ENCODE measurements at regions not wholly inside any gene's neighbourhood (a gene's known extent, or its start where the extent isn't known, plus 50 kb on each side); places are given as distances from the start of the nearest gene placed in this dataset.

GRCh38 chr5:85732185-85732584 lies 885.6 kb upstream of the COX7C start:
- Histone ChIP-seq H2BK15ac (ENCODE audit: low read depth, low read length) (no peak overlapping the region), H3K4me1 (ENCODE audit: insufficient read depth, low read length) (no peaks in the 10 kb centered on the region), H2BK120ac (ENCODE audit: low read depth, low read length, poor library complexity, severe bottlenecking) (no peak overlapping the region), H3K18ac (ENCODE audit: insufficient read length, low read depth, low read length) (no peak overlapping the region), H3K14ac (ENCODE audit: insufficient read depth, low read length) (no peak overlapping the region), H3K23ac (ENCODE audit: insufficient read length, low read depth, low read length) (no peak overlapping the region), H4K20me1 (ENCODE audit: control insufficient read depth, insufficient read depth, insufficient read length) (no peaks in the 10 kb centered on the region), H2AK5ac (ENCODE audit: insufficient read length, low read length) (no peak overlapping the region), H3K9ac (ENCODE audit: extremely low read depth, insufficient read length, low read length) (no peak overlapping the region), H2BK5ac (ENCODE audit: insufficient read length, low read length) (no peak overlapping the region), H3K4me2 (ENCODE audit: insufficient read depth, insufficient read length, low read length) (no peak overlapping the region), H3K79me2 (ENCODE audit: insufficient read depth, low read length) (no peaks in the 10 kb centered on the region), H2AFZ (ENCODE audit: low read length) (no peak overlapping the region), H3K9me3 (ENCODE audit: control insufficient read depth, low read depth, low read length) (no peaks in the 10 kb centered on the region), H3K27ac (ENCODE audit: insufficient read length, low read depth, low read length) (no peak overlapping the region), H4K91ac (ENCODE audit: insufficient read length, low read depth, low read length) (no peak overlapping the region), H3K79me1 (ENCODE audit: insufficient read depth, low read depth, low read length, poor library complexity, severe bottlenecking) (no peaks in the 10 kb centered on the region), H3K4ac (ENCODE audit: low read depth, low read length) (no peak overlapping the region), H3T11ph (ENCODE audit: low read length) (no peak overlapping the region), H4K8ac (replicated peaks; ENCODE audit: insufficient read length, low read depth, low read length) (no peak overlapping the region), H2BK20ac (ENCODE audit: low read depth, low read length, poor library complexity, severe bottlenecking) (no peak overlapping the region), H3K27me3 (ENCODE audit: insufficient read depth, low read length) (no peaks in the 10 kb centered on the region), H3K56ac (ENCODE audit: insufficient read length, low read depth, low read length) (no peak overlapping the region), H3K23me2 (ENCODE audit: insufficient read length, low read depth, low read length, poor library complexity, severe bottlenecking) (no peaks in the 10 kb centered on the region), H2BK12ac (ENCODE audit: insufficient read length, low read depth, low read length) (no peak overlapping the region), H4K5ac (ENCODE audit: insufficient read length, low read depth, low read length) (no peak overlapping the region)
- DNase-seq: no peak
- Mint-ChIP-seq H3K9me3 (peaks cover 3 to 6% of the 10 kb centered on the region in 2 experiments; a peak in 4 of 5 replicates), H3K27me3 (ENCODE audit: low read depth) (no peaks in the 10 kb centered on the region), H3K27ac (no peak overlapping the region), H3K4me3 (no peak overlapping the region), H3K36me3 (ENCODE audit: insufficient read depth in 1 of 3, low read depth in 3 of 3) (peaks cover 0 to 10% (median 0%) of the 10 kb centered on the region in 3 experiments; a peak in 5 of 7 replicates), H3K4me1 (0 out of 4 replicates have a peak, but pooled peaks cover 0 to 3% of the 10 kb centered on the region in 2 experiments)
- no CpG with 5 or more reads among the region's 3 CpGs for WGBS (ENCODE audit: extremely low coverage, insufficient read length, low lambda C conversion rate)
- TF ChIP-seq CTCF (conservative IDR thresholded peaks at IDR 0.05): no peak

All from H9 (cell line).